ENCODE measurements at regions not wholly inside any gene's neighbourhood (a gene's known extent, or its start where the extent isn't known, plus 50 kb on each side); places are given as distances from the start of the nearest gene placed in this dataset.

DNA sequence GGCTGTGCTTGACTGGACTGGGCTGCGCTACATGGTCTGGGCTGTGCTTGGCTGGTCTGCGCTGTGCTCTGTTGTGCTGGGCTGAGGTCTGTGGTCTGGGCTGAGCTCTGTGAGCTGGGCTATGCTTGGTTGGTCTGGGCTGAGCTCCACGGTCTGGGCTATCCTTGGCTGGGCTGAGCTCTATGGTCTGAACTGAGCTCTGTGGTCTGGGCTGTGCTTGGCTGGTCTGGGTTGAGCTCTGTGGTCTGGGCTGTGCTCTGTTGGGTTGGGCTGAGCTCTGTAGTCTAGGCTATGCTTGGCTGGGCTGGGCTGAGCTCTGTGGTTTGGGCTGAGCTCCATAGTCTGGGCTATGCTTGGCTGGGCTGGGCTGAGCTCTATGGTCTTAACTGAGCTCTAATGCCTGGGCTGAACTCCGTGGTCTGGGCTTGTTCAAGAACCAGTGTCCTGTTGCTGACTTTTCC is 92.0 kb downstream of the PLXNA1 start:
- TF ChIP-seq EZH2 (IDR thresholded peaks at IDR 0.05; ENCODE audit: insufficient read depth, poor library complexity, severe bottlenecking) (no peak), EZH2phosphoT487 (IDR thresholded peaks at IDR 0.05; ENCODE audit: insufficient read depth, low read depth) (no peak)
